KOPT-K1 (cell line): ENCODE measurements at regions not wholly inside any gene's neighbourhood (a gene's known extent, or its start where the extent isn't known, plus 50 kb on each side); places are given as distances from the start of the nearest gene placed in this dataset.
"Not testable (repeated sequence)": the region's sequence is repeated elsewhere in the genome, so short reads cannot be mapped to it uniquely, and the experiment has no call there.

ENCODE experiments used
- H3K27ac ChIP-seq: fragments of 200-600 bp; sonication (generic); 2 replicates; pipeline ENCODE4 v1.5.1; 2016; ENCODE audit warnings: antibody characterized with exemption, mild to moderate bottlenecking, low read depth, low read length; ENCODE audit not compliant: poor library complexity, severe bottlenecking
- H3K36me3 ChIP-seq: fragments of 200-600 bp; sonication (generic); 2 replicates; pipeline ENCODE4 v1.5.1; 2017; ENCODE audit warnings: antibody characterized with exemption, mild to moderate bottlenecking, low read length, moderate library complexity; ENCODE audit not compliant: insufficient read depth
- H3K9me3 ChIP-seq: fragments of 200-600 bp; sonication (generic); 2 replicates; pipeline ENCODE4 v1.5.1; 2017; ENCODE audit warnings: antibody characterized with exemption, low read length, mild to moderate bottlenecking; ENCODE audit not compliant: insufficient read depth, poor library complexity, severe bottlenecking

DNA sequence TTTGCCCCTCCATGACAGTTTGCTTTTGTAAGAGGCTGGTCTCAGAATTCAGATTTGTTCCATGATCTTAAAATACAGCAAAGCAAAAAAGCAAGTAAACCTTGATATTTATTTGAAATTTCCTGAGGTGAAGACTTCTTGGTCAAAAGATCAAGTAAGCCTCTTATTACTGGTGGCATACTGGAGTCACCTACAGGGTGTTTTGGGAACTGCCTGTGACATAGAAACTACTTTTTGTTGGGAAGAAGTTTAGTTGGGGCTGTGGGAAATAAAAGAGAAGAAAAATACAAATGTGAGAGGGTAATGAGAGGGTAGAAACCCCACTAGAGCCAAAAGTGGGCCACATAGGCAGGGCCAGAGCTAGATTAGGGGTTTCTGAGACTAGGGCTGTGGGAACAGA, 217.9 kb downstream of the OTUD1 start:
- Histone ChIP-seq H3K9me3 (no peaks in the 10 kb centered on the region), H3K27ac (no peak overlapping the region), H3K36me3 (no peaks in the 10 kb centered on the region)

DNA sequence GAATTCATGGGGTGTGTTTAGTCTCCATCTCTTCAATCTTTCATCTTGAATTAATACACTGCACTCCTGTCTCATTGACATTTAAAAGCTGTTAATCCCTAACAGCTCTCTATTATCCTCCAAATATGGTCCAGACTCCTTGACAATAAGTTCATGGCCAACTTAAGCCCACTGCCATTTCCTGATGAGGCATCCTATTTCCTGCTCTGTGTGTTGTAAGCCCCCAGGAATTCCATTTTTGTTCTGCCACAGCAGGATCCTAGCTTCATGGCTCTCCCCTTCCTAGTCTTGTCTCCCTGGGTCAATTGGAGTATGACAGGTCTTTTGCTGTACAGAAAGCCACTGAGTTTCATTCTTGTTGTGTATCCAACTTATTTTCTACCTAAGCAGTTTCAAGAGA, 218.8 kb downstream of the OTUD1 start:
- no peaks in the 10 kb centered on the region for H3K36me3 ChIP-seq
- no peaks in the 10 kb centered on the region for H3K9me3 ChIP-seq
- H3K27ac ChIP-seq, result no peak overlapping the region

DNA sequence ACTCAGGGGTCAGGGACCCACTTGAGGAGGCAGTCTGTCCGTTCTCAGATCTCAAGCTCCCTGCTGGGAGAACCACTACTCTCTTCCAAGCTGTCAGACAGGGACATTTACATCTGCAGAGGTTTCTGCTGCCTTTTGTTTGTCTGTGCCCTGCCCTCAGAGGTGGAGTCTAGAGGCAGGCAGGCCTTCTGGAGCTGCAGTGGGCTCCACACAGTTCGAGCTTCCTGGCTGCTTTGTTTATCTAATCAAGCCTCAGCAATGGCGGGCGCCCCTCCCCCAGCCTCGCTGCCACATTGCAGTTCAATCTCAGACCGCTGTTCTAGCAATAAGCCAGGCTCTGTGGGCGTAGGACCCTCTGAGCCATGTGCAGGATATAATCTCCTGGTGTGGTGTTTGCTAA, 233.0 kb downstream of the OTUD1 start:
- H3K36me3 ChIP-seq, H3K27ac ChIP-seq, H3K9me3 ChIP-seq: not testable (repeated sequence)

DNA sequence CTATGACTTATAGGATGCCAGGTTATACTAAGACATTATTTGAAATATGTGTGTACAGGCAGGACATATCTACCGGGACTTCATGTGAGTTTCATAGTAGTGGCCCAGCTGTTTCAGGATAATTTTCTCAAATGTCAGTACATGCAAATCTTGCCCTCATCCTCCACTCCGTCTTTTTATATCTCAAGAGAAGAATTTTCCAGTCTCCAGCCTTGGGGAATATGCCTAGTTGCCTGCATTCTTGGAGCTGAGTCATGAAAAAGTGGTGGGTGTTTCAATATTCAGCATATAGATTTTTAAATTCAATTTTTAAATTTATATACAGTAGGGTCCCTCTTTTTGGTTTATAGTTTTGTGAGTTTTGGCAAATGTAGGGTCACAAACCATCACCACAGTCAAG, 236.7 kb downstream of the OTUD1 start:
- Histone ChIP-seq H3K9me3 (no peaks in the 10 kb centered on the region), H3K27ac (no peak overlapping the region), H3K36me3 (no peaks in the 10 kb centered on the region)

DNA sequence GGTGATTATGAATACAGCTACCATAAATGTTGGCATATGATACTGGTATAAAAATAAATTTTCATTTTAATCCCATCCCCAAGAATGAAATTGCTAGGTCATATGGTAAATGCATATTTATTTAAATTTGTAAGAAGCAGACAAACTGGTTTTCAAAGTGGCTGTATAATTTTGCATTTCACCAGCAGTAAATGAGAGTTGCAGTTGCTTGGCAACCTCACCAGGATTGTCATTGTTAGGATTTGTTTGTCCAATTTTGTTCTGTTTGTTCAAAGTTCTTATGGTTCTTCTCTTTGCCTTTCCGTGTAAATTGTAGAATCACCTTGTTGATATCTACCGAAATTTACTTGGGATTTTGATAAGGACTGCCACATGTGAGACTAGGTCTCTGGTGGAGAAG, 237.4 kb downstream of the OTUD1 start:
- Histone ChIP-seq H3K9me3 (no peaks in the 10 kb centered on the region), H3K36me3 (no peaks in the 10 kb centered on the region), H3K27ac (no peak overlapping the region)

DNA sequence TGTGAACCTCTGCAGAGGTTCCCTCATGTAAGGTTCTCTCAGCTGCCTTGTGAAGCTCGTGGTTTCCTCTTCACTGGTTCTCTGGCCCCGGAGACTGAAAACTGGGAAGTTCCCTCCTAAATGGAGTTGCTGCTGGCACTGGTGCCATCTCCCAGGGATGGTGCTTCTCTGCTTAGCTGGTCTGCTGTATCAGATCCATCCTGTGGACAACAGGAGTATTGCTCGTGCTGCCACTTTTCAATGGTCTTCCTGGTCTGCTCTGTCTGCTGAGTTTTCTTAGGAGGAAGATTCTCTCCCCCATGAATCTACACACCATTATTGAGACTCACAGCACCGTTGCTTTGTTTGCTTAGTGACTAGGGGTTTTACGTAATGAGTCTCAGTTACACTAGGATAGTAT, 247.8 kb downstream of the OTUD1 start:
- Histone ChIP-seq H3K9me3 (no peaks in the 10 kb centered on the region), H3K36me3 (no peaks in the 10 kb centered on the region), H3K27ac (no peak overlapping the region)

DNA sequence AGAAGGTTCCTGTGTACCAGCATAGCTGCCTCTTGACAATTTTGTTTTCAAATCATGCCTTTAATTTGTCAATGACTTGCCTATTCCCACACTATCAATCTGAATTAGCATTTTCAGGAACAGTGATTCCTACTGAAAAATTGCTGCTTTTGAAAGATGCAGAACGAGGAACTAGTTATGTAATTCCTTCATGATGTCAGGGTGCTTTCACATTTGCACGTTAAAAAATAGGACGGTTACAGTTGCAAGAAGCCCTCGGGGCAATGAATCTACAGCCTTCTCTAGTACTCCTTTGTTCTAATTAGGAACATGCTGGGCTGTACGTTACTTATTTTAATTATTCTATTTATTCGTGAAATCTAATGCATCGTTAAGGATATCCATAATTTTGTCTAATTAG, 253.9 kb downstream of the OTUD1 start:
- peaks cover 10% of the 10 kb centered on the region for H3K9me3 ChIP-seq
- H3K36me3 ChIP-seq, result no peaks in the 10 kb centered on the region
- H3K27ac ChIP-seq, result no peak overlapping the region

DNA sequence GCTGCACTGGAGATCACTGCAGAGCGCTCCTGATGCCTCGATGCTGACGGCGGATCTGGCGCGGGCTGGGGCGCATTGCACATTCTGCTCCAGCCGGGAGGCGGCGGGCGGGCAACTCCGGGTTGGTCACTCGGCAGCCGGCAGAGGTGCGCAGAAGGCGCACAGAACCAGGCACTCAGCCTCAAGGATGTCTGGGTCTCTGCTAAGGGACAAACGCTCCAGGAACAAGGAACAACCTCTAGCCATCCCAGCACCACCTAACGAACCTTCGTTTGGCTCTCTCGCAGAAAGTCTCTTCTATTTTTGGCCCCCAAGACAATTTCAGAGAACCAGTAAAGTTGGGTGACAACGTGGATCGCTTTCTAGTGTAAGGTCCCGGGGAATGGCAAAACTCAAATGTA, 254.6 kb downstream of the OTUD1 start:
- Histone ChIP-seq H3K36me3 (no peaks in the 10 kb centered on the region), H3K9me3 (peaks cover 10% of the 10 kb centered on the region), H3K27ac (no peak overlapping the region)

DNA sequence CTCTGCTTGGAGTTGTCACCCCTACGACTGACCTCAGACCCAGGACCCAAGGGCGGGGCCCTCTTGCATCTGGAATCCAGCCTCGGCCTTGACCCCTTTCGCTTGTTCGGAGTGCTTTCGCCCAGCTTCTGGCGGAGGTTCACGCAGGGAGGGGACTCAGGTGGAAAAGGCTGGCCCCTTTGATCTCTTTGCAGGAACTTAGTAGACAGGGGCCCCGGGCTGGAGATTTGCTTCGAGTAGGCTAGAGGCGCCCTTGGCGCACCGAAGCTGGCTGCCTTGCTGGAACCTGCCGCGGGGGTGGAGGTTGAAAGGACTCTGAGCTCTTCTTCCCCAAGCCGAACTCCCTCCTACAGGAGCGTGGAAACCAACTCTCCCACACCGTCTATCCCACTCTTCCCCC, 255.1 kb downstream of the OTUD1 start:
- no peak overlapping the region for H3K27ac ChIP-seq
- H3K9me3 ChIP-seq, result peaks cover 10% of the 10 kb centered on the region
- H3K36me3 ChIP-seq, result no peaks in the 10 kb centered on the region

DNA sequence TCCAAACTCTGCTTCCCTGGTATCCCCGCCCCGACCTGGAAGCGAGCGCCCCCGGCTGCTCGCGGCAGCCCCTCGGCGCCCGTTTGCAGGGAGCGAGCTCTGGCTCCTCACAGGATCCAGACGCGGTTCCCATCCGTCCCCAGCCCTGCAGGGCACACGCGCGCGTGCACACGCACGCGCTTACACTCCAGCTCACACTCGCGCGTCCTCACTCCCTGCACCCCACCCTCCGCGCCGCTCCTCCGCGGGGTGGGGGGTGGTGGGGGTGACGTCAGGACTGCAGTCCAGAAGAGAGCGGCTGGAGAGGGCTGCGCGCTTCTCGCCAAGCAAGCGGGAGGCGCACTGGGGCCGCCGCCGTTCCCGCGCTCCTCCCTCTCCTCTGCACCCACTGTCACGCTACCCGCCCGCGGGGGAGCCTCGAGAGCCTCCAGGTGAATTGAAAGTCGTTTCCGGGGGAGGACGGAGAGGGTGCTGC, 255.6 kb downstream of the OTUD1 start:
- Histone ChIP-seq H3K27ac (no peak overlapping the region), H3K9me3 (peaks cover 10% of the 10 kb centered on the region), H3K36me3 (no peaks in the 10 kb centered on the region)

DNA sequence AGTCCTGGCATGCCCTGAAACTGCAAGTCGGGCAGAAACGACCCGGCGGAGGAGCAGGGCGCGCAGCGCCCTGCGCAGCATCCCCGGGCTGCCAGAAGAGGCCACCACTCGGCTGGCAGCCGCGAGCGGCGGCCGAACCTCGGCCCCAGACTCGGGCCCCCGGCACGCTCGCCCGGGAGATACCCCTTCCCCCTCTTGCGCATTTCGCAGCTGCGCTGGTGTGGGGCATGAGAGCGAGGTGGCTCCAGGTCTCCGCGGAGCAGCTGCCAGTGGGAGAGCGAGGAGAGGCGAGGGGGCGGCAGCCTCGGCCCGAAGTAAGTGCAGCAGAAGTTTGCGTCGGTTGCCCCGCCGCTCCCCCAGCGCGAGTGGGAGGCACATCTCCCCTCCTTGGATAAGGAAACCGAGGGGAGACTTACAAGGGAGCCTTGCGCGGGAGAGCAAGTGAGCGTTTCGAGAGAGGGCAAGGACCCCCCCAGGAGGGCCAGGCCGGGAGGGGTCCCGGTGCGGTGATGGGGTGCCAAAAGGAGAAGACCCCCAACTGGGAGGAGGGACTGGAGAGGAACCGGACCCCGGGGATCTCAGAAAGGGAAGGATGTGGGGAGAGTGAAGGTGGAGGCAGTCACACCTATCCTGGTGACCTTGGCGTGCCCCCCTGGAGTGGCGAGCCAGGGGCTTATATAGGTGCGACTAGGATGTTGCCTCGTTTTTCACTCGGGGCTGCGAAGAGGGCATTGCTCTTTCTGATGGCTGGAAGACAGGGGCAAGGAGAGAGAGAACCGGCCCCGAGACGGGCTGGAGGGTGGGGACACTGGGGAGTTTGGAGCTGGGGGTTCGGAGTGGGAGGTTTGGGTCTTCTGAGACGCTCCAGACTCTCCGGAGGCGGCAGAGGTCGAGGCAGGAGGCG, 256.3 kb downstream of the OTUD1 start:
- H3K27ac ChIP-seq, result no peak overlapping the region
- no peaks in the 10 kb centered on the region for H3K36me3 ChIP-seq
- peaks cover 10% of the 10 kb centered on the region for H3K9me3 ChIP-seq

DNA sequence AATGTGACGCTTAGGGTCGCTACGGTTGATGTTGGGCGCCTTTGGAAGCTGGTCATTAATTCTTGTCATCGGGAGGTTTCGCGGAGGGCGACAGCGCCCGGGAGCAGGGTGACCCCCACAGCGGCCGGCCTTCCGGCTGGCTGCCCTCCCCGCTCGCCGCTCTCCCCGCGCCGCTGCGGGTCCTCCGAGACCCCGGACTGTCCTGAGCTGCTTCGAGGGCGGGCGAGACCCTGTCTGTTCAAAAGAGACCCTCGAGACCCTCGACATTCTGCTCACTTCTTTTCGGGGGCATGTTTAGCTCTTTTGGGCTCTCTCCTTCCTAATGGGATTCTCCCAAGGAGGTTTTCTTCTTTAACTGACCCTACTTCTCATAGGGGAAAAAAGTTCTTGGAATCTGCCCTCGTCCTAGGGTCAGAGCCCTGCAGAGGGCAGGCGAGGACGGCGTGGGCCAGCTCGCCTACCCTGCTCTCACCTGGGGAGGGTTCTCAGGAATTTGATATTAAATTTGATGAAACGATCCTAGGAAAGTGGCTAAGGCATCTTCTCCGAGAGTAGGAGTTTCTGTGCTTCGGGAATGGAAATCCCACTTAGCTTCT, 257.0 kb downstream of the OTUD1 start:
- no peak overlapping the region for H3K27ac ChIP-seq
- no peaks in the 10 kb centered on the region for H3K36me3 ChIP-seq
- H3K9me3 ChIP-seq, result peaks cover 10% of the 10 kb centered on the region

DNA sequence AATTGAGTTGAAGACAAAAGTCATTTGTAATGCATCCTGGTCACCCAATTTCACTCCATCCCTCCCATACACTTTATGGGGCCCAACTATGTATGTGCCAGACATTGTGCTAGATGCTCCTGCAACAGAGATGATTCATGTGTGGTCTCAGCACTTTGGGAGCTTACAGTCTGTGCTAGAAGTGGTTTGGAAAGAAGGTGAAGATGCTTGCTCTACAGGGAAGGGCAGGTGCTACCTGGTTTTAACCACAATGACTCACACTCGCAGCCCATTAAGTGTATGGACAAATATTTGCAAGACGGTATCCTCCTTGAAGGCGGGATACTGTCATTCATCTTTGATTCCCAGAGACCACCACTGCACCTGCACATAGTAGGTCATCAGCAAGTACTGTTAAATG, 257.6 kb downstream of the OTUD1 start:
- H3K36me3 ChIP-seq, result no peaks in the 10 kb centered on the region
- peaks cover 10% of the 10 kb centered on the region for H3K9me3 ChIP-seq
- H3K27ac ChIP-seq, result no peak overlapping the region

DNA sequence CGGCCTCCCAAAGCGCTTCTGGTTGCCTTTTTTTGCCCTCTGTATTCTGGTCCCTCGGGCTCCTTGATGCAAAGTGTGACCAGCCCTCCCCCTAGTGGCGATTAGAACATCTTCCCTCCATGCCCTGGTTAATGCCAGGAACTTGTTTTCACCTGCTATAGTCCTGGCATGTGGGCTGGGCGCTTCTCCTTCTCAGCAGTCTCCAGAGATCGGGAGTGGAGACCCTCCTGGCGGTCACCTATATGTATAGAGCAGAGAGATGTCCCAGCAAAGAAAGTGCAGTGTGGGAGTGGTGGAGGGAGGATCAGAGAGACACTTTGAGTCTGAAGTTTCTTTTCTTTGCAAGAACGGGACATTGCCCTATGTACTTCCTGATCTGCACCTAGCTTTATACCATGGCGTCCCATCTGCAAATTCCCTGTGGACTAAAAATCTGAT, 264.1 kb downstream of the OTUD1 start:
- Histone ChIP-seq H3K27ac (no peak overlapping the region), H3K36me3 (no peaks in the 10 kb centered on the region), H3K9me3 (peaks cover 9% of the 10 kb centered on the region)

DNA sequence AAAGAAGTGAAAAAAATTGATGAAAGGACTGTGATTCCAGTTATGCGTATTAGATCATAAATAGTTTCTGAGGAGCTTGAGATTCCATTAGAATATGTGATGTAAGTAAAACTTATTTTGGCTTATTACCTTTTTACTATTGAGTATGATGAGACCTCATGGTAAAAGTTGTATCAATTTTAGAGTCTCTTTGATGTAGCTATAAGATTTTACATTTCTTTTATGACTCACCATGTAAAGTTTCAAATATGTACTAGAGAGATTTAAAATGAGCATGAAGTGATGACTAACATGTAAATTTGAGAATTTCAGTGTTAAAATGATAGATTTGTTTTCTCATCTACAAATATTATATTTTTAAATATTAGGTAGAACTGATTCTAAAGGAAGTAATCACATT, 276.5 kb downstream of the OTUD1 start:
- H3K36me3 ChIP-seq, result no peaks in the 10 kb centered on the region
- no peak overlapping the region for H3K27ac ChIP-seq
- H3K9me3 ChIP-seq, result no peaks in the 10 kb centered on the region

DNA sequence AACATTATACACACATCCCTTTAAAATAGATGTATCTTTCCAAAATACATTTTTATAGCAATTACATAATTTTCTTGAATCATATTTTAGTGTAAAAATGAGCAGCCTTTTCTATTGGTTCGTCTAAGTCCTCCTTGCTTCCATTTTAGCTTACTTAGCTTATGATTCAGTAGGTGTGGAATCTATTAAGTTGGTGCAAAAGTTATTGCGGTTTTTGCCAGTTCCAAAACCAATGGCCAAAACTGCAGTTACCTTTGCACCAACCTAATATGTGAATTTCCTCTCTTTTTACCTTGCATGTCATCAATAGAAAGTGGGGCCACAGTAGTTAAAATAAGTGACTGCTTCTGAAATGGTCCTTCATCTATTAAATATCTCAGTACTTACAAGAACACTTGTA, 279.0 kb downstream of the OTUD1 start:
- no peak overlapping the region for H3K27ac ChIP-seq
- no peaks in the 10 kb centered on the region for H3K9me3 ChIP-seq
- H3K36me3 ChIP-seq, result no peaks in the 10 kb centered on the region
